NCI-H748 (cell line): ENCODE measurements at regions not wholly inside any gene's neighbourhood (a gene's known extent, or its start where the extent isn't known, plus 50 kb on each side); places are given as distances from the start of the nearest gene placed in this dataset.

Experiments
- DNase-seq: peaks from one replicate; lab custom pipeline; 2025; ENCODE audit not compliant: unreplicated experiment; lab: John Stamatoyannopoulos, UW

GRCh38 chr1:96962751-96963211 is 241.2 kb downstream of the PTBP2 start:
- no peak for DNase-seq

- DNase-seq, result no peak
These were observed 243.2 kb downstream of the PTBP2 start for GRCh38 chr1:96964761-96965160.

DNA sequence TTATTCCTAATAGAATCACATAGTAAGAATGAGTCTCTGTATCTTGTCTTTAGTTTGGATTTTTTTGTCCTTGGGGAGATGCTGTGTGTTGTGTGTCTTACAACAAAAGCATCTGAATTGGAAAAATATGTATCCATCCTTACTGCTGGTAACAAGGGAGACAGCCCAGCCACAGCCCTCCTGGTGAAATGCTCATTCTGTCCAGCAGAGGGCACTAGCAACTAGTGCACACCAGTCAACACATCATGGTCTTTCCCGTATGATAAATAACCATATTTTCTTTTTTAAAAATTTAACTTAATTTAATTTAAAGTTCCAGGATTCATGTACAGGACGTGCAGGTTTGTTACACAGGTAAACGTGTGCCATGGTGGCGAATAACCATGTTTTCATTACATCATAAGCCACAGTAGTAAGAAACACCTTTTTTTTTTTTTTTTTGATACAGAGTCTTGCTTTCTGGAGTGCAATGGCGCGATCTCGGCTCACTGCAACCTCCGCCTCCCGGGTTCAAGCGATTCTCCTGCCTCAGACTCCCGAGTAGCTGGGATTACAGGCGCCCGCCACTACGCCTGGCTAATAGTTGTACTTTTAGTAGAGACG is 245.1 kb downstream of the PTBP2 start:
- peak; percentile 56 for DNase-seq

DNA sequence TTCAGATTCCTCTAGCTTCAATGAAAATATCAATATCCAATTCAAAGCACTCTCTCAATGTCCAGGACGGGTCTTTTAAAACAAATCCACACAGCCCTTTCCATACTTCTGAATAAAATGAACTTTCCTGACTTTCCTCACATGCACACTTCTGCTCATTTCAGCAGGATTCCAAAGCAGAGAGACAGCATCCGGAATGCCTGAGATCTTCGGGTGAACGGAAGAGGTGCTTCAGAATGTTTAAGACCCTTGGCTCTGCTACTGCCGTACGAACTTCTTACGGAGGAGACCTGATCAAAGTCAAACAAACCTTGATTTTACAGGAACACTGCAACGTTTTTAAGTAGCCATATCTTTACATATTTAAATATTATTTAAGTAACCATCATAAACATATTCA is 245.7 kb downstream of the PTBP2 start:
- no peak for DNase-seq

- DNase-seq, result peak; percentile 21
These were observed 247.0 kb downstream of the PTBP2 start for GRCh38 chr1:96968541-96968940.

- no peak for DNase-seq
These were observed 247.4 kb downstream of the PTBP2 start for GRCh38 chr1:96968983-96969382.

DNA sequence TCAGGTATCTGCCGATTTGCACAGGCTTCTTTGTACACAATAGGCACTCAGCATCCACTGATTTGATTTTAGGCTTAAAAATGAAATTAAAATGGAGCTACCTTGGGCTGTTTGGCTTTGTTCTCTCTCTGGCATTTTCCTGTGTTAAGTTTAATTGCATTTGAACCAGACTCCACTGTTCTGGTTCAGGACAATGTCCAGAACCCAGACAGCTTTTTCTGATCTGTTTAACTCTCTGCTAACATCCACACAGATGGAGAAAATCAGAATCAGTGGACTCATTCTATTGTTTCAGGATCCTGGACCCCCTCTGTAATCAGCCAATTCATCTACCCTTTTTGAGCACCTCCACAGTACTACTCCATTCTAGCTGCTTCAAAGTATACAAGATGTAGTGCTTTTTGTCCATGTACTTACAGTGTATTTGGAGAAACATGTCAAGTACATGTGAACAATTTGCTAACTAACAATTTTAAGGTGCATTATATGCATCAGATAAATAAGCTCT is 248.1 kb downstream of the PTBP2 start:
- DNase-seq, result no peak

GRCh38 chr1:96971439-96971838 is 249.9 kb downstream of the PTBP2 start:
- DNase-seq, result no peak

GRCh38 chr1:96971849-96972602 is 250.4 kb downstream of the PTBP2 start:
- DNase-seq, result no peak

DNA sequence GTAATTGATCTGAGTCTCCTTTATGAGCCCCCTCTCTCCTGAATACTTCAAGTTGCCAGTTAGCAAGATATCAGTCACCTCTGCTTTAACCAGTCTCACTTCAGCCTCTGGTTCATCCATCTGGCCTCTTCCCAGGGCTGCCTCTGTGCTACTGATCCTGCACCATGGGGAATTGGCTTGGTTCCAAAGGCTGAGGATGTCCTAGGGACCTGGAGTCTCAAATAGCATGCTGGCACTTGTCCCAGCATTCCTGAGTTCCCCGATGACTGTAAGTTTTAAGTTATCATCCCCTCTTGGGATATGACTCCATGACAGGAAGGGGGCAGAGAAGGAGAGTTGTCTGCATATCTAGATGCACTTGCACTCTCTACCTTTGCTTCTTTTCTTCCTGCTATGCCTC is 252.0 kb downstream of the PTBP2 start:
- DNase-seq, result peak; percentile 59

DNA sequence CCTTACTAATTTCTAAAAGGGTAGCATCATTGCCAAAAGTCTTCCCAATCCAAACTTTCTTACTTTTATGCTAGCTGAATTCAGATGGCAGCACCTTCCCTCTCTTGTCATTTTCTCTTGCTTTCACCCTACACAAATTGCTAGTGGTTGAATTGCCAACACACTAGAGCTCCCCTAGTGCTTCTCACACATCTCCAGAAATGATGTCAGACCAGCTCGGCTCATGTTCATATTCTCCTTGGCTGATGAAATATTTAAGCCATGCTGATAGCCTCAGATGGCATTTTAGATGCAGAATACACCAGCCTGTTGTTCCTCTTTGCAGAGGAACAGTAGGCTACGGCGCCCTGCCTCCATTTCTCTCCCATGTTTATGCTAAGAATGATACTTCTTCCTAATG is 256.9 kb downstream of the PTBP2 start:
- DNase-seq, result peak; percentile 24

- peak; percentile 79 for DNase-seq
These were observed 257.3 kb downstream of the PTBP2 start for GRCh38 chr1:96978901-96979300.

DNA sequence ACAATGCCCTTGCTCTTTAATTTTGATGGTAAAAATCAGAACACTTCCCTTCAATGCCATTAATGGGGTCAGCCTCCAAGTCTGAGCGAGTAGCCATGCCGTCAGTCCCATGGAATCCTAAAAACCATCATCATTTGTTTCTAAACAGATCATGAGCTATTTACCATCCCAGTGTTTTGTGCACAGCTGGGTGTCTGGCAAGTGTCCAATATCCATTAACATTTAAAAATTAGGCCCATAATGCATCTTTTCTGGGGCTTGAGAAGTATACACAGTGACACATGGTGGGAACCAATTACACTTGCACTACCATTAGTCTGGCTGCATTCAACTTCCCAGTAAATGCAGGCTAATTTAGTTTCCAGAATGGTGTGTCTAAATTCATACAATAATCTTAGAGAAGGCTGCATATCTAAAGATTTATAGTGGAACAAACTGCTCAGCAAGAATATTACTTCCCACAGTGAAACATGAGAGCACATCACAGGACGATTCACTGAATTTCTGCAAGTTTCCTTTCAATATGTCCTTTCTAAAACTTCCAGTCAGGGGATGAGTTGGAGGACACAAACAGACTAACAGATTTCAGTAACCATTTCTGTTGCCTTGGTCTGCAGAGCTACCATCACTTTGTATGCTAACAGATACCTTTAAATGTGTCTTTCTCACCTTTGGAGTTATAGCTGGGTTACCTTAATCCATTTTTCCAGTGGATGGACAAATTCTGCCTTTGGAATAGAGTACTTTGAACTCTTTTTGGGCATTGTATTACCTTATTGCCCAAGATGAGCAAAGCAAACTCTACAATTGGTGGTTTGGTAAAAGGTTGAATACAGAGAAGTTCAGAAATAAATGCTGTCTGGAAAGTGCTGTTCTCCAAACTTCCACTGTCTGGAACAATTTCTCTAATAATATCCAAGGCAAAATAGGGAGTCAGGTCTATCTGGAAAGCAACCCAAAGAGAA is 258.0 kb downstream of the PTBP2 start:
- DNase-seq, result peak; percentile 95

DNA sequence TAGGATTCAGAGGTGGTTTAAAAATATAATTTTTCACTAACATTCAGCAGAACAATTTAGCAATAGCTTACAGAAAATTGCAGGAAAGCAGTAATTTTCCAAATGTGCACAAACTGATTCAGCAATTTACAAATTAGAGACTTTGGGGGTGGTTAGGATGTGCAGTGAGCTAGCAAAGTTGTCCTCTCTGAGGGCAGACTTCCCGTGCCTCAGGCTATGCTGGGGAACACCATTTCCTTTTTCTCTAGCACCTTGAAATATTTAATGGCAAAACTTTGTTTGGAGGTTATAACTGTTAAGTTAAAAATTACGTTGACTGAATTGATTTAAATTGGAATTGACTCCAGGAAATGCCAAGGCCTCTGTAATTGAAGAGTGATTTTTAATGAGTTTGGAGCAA is 258.9 kb downstream of the PTBP2 start:
- DNase-seq, result no peak

DNA sequence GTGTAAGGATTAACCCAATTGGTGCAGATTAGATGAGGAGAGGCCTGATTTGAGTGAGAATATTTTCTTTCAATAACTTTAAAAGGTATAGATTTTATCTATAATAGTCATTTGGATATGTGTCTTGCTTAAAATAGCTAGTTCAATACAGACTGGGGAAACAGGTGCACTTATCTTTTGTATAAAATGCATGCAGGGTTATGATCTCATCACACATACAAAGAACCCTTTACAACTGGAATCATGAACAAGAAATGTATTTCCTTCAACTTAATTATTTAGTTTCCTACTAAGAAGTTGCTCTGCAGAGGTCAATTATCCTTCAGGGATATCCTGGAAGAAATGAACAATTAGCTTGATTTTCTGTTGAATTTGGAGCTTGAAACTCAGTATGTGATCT is 259.6 kb downstream of the PTBP2 start:
- DNase-seq, result no peak

GRCh38 chr1:96982118-96982517 is 260.5 kb downstream of the PTBP2 start:
- no peak for DNase-seq

DNA sequence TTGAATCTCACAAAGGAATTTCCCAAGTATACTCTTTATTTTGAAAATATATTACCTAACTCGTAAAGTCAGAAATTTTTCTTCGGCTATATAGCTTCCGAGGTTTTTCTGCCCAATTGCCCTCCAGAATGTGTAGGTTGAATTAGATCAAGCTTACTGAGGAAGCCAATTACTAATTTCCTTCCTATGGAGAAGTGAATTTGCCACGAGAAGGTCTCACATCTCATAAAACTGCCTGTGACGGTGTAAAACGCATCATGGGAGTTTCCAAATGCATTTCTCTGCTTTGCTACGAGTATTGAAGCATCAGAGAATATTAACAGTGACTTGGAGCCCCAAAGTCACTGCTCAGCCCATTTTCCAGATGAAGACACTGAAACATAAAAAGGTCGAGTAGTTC is 262.3 kb downstream of the PTBP2 start:
- DNase-seq, result no peak

DNA sequence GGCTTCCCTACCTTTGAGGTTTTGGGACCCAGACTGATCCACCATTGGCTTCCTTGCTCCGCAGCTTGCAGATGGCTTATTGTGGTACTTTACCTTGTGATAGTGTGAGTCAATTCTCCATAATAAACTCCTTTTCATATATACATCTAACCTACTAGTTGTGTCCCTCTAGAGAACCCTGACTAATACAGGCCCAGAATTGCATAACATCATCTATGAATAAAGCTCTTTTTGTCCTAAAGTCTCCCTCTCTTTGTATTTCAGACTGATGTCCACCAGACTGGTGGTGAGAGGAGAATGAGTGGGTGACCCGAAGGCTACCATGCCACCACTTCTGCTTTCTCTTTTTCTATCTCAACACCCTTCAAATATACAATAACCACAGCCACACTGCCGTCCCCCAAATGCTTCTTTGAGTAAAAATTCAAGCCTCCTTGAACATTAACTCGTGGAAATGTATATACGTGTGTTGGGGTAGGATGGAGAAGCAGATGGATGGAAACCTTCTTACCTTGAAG is 265.7 kb downstream of the PTBP2 start:
- DNase-seq, result no peak

DNA sequence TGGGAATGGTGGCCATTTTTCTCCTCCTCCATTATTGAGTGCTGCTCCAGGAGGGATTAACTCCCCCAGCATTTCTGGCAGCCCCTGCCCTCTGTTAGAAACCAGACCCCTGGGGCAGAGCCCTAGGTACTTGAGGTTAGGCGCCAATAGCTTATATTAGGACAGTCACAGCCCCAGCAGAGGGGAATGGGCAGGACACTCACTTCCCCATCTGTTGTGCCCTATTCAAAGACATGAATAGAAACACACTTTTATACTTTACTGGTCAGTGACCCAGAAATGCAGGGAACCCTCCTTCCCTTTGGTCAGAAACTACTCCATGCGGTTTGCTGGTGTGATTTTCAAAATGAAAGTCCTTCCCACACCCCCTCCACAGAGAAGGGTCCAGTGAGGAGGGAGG is 267.7 kb downstream of the PTBP2 start:
- peak; percentile 44 for DNase-seq

- DNase-seq, result no peak
These were observed 268.6 kb downstream of the PTBP2 start for GRCh38 chr1:96990136-96990535.

DNA sequence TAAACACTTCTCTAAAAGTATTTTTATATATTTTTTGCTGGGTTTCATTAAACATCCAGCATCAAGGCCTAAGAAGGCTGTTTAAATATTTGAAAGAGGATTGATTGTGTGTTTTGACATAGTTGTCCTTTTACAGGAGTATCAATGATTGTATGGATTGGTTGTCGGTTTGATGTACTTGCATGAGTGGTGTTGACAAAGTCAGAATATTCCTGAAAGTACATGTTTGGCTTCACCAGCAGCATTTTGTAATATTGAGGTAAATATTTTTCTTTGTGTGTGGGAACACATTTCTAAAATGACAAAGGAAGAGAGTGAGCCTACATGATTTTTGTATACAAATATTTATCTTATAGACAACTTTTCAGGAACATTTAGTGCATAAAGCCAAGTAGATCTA is 269.7 kb downstream of the PTBP2 start:
- DNase-seq, result no peak
